ENCODE measurements at regions not wholly inside any gene's neighbourhood (a gene's known extent, or its start where the extent isn't known, plus 50 kb on each side); places are given as distances from the start of the nearest gene placed in this dataset.

- TF ChIP-seq CTCF (IDR thresholded peaks at IDR 0.05) (no peak), POLR2A (IDR thresholded peaks at IDR 0.05) (no peak)
Observed at GRCh38 chr2:526918-527317, 150.3 kb downstream of the TMEM18 start.

Data from body of pancreas (tissue), 4 donors.